NCI-H82 treated with DMSO at 0.1 percent for 48 hours (cell line): ENCODE measurements at regions not wholly inside any gene's neighbourhood (a gene's known extent, or its start where the extent isn't known, plus 50 kb on each side); places are given as distances from the start of the nearest gene placed in this dataset.
"Not testable (repeated sequence)": the region's sequence is repeated elsewhere in the genome, so short reads cannot be mapped to it uniquely, and the experiment has no call there.

Source experiments
- DNase-seq: peaks from one replicate; lab custom pipeline; 2025; ENCODE audit not compliant: unreplicated experiment; lab: John Stamatoyannopoulos, UW

GRCh38 chr11:71102251-71102995 lies 150.0 kb downstream of the SHANK2 start:
- no peak for DNase-seq

- DNase-seq = no peak
Measured at GRCh38 chr11:71101606-71102005, 150.8 kb downstream of the SHANK2 start.

- no peak for DNase-seq
Measured at GRCh38 chr11:71101046-71101445, 151.3 kb downstream of the SHANK2 start.

- no peak for DNase-seq
Measured at GRCh38 chr11:71098776-71099175, 153.6 kb downstream of the SHANK2 start.

- DNase-seq = no peak
Measured at GRCh38 chr11:71097506-71098240, 154.7 kb downstream of the SHANK2 start.

- no peak for DNase-seq
Measured at GRCh38 chr11:71096751-71097388, 155.5 kb downstream of the SHANK2 start.

GRCh38 chr11:71095294-71095850 lies 157.0 kb downstream of the SHANK2 start:
- no peak for DNase-seq

GRCh38 chr11:71094296-71095077 lies 157.9 kb downstream of the SHANK2 start:
- no peak for DNase-seq

- DNase-seq = no peak
Measured at GRCh38 chr11:71093783-71094182, 158.6 kb downstream of the SHANK2 start.

GRCh38 chr11:71091506-71092265 lies 160.7 kb downstream of the SHANK2 start:
- no peak for DNase-seq

GRCh38 chr11:71089571-71089970 lies 162.8 kb downstream of the SHANK2 start:
- DNase-seq = no peak

- DNase-seq = not testable (repeated sequence)
Measured at GRCh38 chr11:71088314-71089215, 163.8 kb downstream of the SHANK2 start.

- DNase-seq = no peak
Measured at GRCh38 chr11:71086687-71087258, 165.6 kb downstream of the SHANK2 start.

GRCh38 chr11:71084306-71085012 lies 167.9 kb downstream of the SHANK2 start:
- no peak for DNase-seq

- no peak for DNase-seq
Measured at GRCh38 chr11:71083105-71083504, 169.3 kb downstream of the SHANK2 start.

GRCh38 chr11:71082454-71082853 lies 169.9 kb downstream of the SHANK2 start:
- no peak for DNase-seq

- DNase-seq = no peak
Measured at GRCh38 chr11:71081704-71082230, 170.6 kb downstream of the SHANK2 start.
